Chondrocyte (in vitro differentiated cells): ENCODE measurements at regions not wholly inside any gene's neighbourhood (a gene's known extent, or its start where the extent isn't known, plus 50 kb on each side); places are given as distances from the start of the nearest gene placed in this dataset.

Experiments
- DNase-seq: peaks from one replicate; pipeline ENCODE4 v3.0.0; 2021; ENCODE audit warnings: mixed read lengths, low spot score
- H3K27ac Mint-ChIP-seq: one replicate; pipeline ENCODE4 v1.8.0; 2021; ENCODE audit warnings: mild to moderate bottlenecking, moderate library complexity, mixed read lengths; ENCODE audit not compliant: unreplicated experiment
- H3K27me3 Mint-ChIP-seq: 2 replicates; pipeline ENCODE4 v1.8.0; 2021; ENCODE audit warnings: low read depth, mixed read lengths
- H3K36me3 Mint-ChIP-seq: 2 replicates; pipeline ENCODE4 v1.8.0; 2021; ENCODE audit warnings: low read depth, mixed read lengths
- H3K4me1 Mint-ChIP-seq: 2 replicates; pipeline ENCODE4 v1.8.0; 2021; ENCODE audit warnings: low read depth, mild to moderate bottlenecking, mixed read lengths
- H3K4me3 Mint-ChIP-seq: one replicate; pipeline ENCODE4 v1.8.0; 2021; ENCODE audit warnings: mild to moderate bottlenecking, moderate library complexity, mixed read lengths; ENCODE audit not compliant: unreplicated experiment
- H3K9me3 Mint-ChIP-seq: 2 replicates; pipeline ENCODE4 v1.8.0; 2021; ENCODE audit warnings: low read depth, mixed read lengths
- CTCF ChIP-seq: fragments of 200-600 bp; sonication (generic); IDR thresholded peaks from 2 replicates; pipeline ENCODE4 v1.5.0; 2021; ENCODE audit warnings: antibody characterized with exemption, mild to moderate bottlenecking, moderate library complexity

GRCh38 chr9:117574099-117574498, 130.1 kb upstream of the TLR4 start:
- Mint-ChIP-seq H3K27me3 (peaks cover 2% of the 10 kb centered on the region), H3K36me3 (no peaks in the 10 kb centered on the region), H3K9me3 (peaks cover 17% of the 10 kb centered on the region), H3K4me1 (no peaks in the 10 kb centered on the region), H3K4me3 (no peak overlapping the region), H3K27ac (no peak overlapping the region)
- no peak for TF ChIP-seq CTCF
- no peak for DNase-seq

GRCh38 chr9:117564839-117565238, 139.4 kb upstream of the TLR4 start:
- Mint-ChIP-seq H3K4me3 (no peak overlapping the region), H3K27ac (no peak overlapping the region), H3K36me3 (no peaks in the 10 kb centered on the region), H3K9me3 (peaks cover 3% of the 10 kb centered on the region), H3K27me3 (peaks cover 3% of the 10 kb centered on the region), H3K4me1 (no peaks in the 10 kb centered on the region)
- no peak for TF ChIP-seq CTCF
- DNase-seq, result no peak

GRCh38 chr9:117561761-117562160, 142.4 kb upstream of the TLR4 start:
- H3K4me3 Mint-ChIP-seq, result no peak overlapping the region
- H3K27me3 Mint-ChIP-seq, result peaks cover 3% of the 10 kb centered on the region
- no peaks in the 10 kb centered on the region for H3K36me3 Mint-ChIP-seq
- no peaks in the 10 kb centered on the region for H3K4me1 Mint-ChIP-seq
- TF ChIP-seq CTCF, result no peak
- no peak for DNase-seq
- peaks cover 3% of the 10 kb centered on the region for H3K9me3 Mint-ChIP-seq
- H3K27ac Mint-ChIP-seq, result no peak overlapping the region

GRCh38 chr9:117555964-117556629, 141.2 kb upstream of the ASTN2 start:
- no peak for DNase-seq
- TF ChIP-seq CTCF, result peak; percentile 65
- H3K27ac Mint-ChIP-seq, result no peak overlapping the region

GRCh38 chr9:117552811-117553210, 138.0 kb upstream of the ASTN2 start:
- Mint-ChIP-seq H3K9me3 (no peaks in the 10 kb centered on the region), H3K36me3 (no peaks in the 10 kb centered on the region), H3K27me3 (peaks cover 15% of the 10 kb centered on the region), H3K27ac (no peak overlapping the region), H3K4me1 (no peaks in the 10 kb centered on the region), H3K4me3 (no peak overlapping the region)
- DNase-seq, result no peak
- no peak for TF ChIP-seq CTCF

More at GRCh38 chr9:117555964-117556629, 141.2 kb upstream of the ASTN2 start:
- Mint-ChIP-seq H3K27me3 (peaks cover 8% of the 10 kb centered on the region), H3K4me3 (no peak overlapping the region), H3K4me1 (no peaks in the 10 kb centered on the region), H3K36me3 (no peaks in the 10 kb centered on the region), H3K9me3 (peaks cover 2% of the 10 kb centered on the region)
